ENCODE measurements at regions not wholly inside any gene's neighbourhood (a gene's known extent, or its start where the extent isn't known, plus 50 kb on each side); places are given as distances from the start of the nearest gene placed in this dataset.

GRCh38 chr16:9383281-9383680 lies 291.8 kb downstream of the HAPSTR1 start:
- no TSS peak for BruUV-seq (replicated peaks)
- Histone ChIP-seq H3K4me1 (ENCODE audit: insufficient read depth, low read length, poor library complexity, severe bottlenecking) (no peaks in the 10 kb centered on the region), H3K4me3 (ENCODE audit: low read depth, low read length, poor library complexity, severe bottlenecking) (no peak overlapping the region), H3K36me3 (ENCODE audit: insufficient read depth, low read length, poor library complexity, severe bottlenecking) (no peaks in the 10 kb centered on the region), H3K27ac (ENCODE audit: low read depth, low read length, poor library complexity, severe bottlenecking) (no peak overlapping the region), H3K9me3 (ENCODE audit: low read depth, low read length, poor library complexity, severe bottlenecking) (no peaks in the 10 kb centered on the region), H3K27me3 (replicated peaks; ENCODE audit: insufficient read depth, low read depth, low read length, poor library complexity) (no peaks in the 10 kb centered on the region)
- no peak for DNase-seq (ENCODE audit: low spot score)
- CTCF ChIA-PET = no interaction called here
- intact Hi-C loops (cut with micrococcal nuclease; ENCODE audit: unreplicated experiment) = no loop called here
- TF ChIP-seq CTCF (conservative IDR thresholded peaks at IDR 0.05; ENCODE audit: low read depth, low read length) = no peak
- no peak for TF ChIP-seq EZH2 (IDR thresholded peaks at IDR 0.05; ENCODE audit: borderline replicate concordance, low read depth, low read length, poor library complexity, severe bottlenecking)
- POLR2A ChIA-PET (ENCODE audit: low non-redundant PET) = no interaction called here

- DNase-seq (ENCODE audit: low spot score) = no peak
- no TSS peak for BruUV-seq (replicated peaks)
- CTCF ChIA-PET = no interaction called here
- H3K4me1 ChIP-seq (ENCODE audit: insufficient read depth, low read length, poor library complexity, severe bottlenecking) = no peaks in the 10 kb centered on the region
- no peaks in the 10 kb centered on the region for H3K27me3 ChIP-seq (replicated peaks; ENCODE audit: insufficient read depth, low read depth, low read length, poor library complexity)
- H3K4me3 ChIP-seq (ENCODE audit: low read depth, low read length, poor library complexity, severe bottlenecking) = no peak overlapping the region
- H3K9me3 ChIP-seq (ENCODE audit: low read depth, low read length, poor library complexity, severe bottlenecking) = no peaks in the 10 kb centered on the region
- no peaks in the 10 kb centered on the region for H3K36me3 ChIP-seq (ENCODE audit: insufficient read depth, low read length, poor library complexity, severe bottlenecking)
- intact Hi-C loops (cut with micrococcal nuclease; ENCODE audit: unreplicated experiment) = no loop called here
- no peak overlapping the region for H3K27ac ChIP-seq (ENCODE audit: low read depth, low read length, poor library complexity, severe bottlenecking)
- no peak for TF ChIP-seq EZH2 (IDR thresholded peaks at IDR 0.05; ENCODE audit: borderline replicate concordance, low read depth, low read length, poor library complexity, severe bottlenecking)
- TF ChIP-seq CTCF (conservative IDR thresholded peaks at IDR 0.05; ENCODE audit: low read depth, low read length) = no peak
- POLR2A ChIA-PET (ENCODE audit: low non-redundant PET) = no interaction called here
Measured at GRCh38 chr16:9384141-9384540, 292.7 kb downstream of the HAPSTR1 start.

- no peak for DNase-seq (ENCODE audit: low spot score)
- no peak overlapping the region for H3K27ac ChIP-seq (ENCODE audit: low read depth, low read length, poor library complexity, severe bottlenecking)
- no peak for TF ChIP-seq CTCF (conservative IDR thresholded peaks at IDR 0.05; ENCODE audit: low read depth, low read length)
- no peak for TF ChIP-seq EZH2 (IDR thresholded peaks at IDR 0.05; ENCODE audit: borderline replicate concordance, low read depth, low read length, poor library complexity, severe bottlenecking)
- H3K4me3 ChIP-seq (ENCODE audit: low read depth, low read length, poor library complexity, severe bottlenecking) = no peak overlapping the region
- no peaks in the 10 kb centered on the region for H3K36me3 ChIP-seq (ENCODE audit: insufficient read depth, low read length, poor library complexity, severe bottlenecking)
- intact Hi-C loops (cut with micrococcal nuclease; ENCODE audit: unreplicated experiment) = no loop called here
- no peaks in the 10 kb centered on the region for H3K4me1 ChIP-seq (ENCODE audit: insufficient read depth, low read length, poor library complexity, severe bottlenecking)
- BruUV-seq (replicated peaks) = no TSS peak
- ChIA-PET CTCF (no interaction called here), POLR2A (ENCODE audit: low non-redundant PET) (no interaction called here)
- H3K9me3 ChIP-seq (ENCODE audit: low read depth, low read length, poor library complexity, severe bottlenecking) = no peaks in the 10 kb centered on the region
- no peaks in the 10 kb centered on the region for H3K27me3 ChIP-seq (replicated peaks; ENCODE audit: insufficient read depth, low read depth, low read length, poor library complexity)
Measured at GRCh38 chr16:9389543-9390207, 298.2 kb downstream of the HAPSTR1 start.
